OCI-LY7 (cell line): ENCODE measurements at regions not wholly inside any gene's neighbourhood (a gene's known extent, or its start where the extent isn't known, plus 50 kb on each side); places are given as distances from the start of the nearest gene placed in this dataset.

Experiments
- BruUV-seq: library from RNA; stranded (reverse); fragments of 400-500 nt; replicated peaks from 2 replicates; lab custom pipeline; 2021; lab: Mats Ljungman, UMichigan
- CTCF ChIA-PET: fragments of 300-600 bp; sonication (Branson Sonifier 250); formaldehyde crosslinking; loops from one replicate; lab custom pipeline; 2022; ENCODE audit warnings: antibody characterized with exemption; ENCODE audit not compliant: unreplicated experiment; lab: Charles Lee
- POLR2A ChIA-PET: fragments of 300-600 bp; sonication (Branson Sonifier 250); formaldehyde crosslinking; loops from one replicate; lab custom pipeline; 2022; ENCODE audit warnings: antibody characterized with exemption; lab: Charles Lee
- DNase-seq: peaks from one replicate; pipeline ENCODE4 v3.0.0-alpha.2; 2015; ENCODE audit warnings: low spot score
- H2AFZ ChIP-seq: fragments of 200-600 bp; sonication (generic), shearing (Covaris generic); 2 replicates; pipeline ENCODE4 v1.6.1; 2014; ENCODE audit warnings: mild to moderate bottlenecking, antibody characterized with exemption, low read length, moderate library complexity
- H3K27ac ChIP-seq: fragments of 200-600 bp; sonication (generic); 2 replicates; pipeline ENCODE4 v1.5.1; 2014; ENCODE audit warnings: mixed run types, low read depth, mild to moderate bottlenecking, moderate library complexity, low read length, inconsistent platforms; ENCODE audit not compliant: poor library complexity, severe bottlenecking
- H3K36me3 ChIP-seq: fragments of 200-600 bp; sonication (generic); 2 replicates; pipeline ENCODE4 v1.6.1; 2014; ENCODE audit warnings: mild to moderate bottlenecking, antibody characterized with exemption, low read length, moderate library complexity, mixed read lengths; ENCODE audit not compliant: insufficient read depth
- H3K4me1 ChIP-seq: fragments of 200-600 bp; sonication (generic); 2 replicates; pipeline ENCODE4 v1.5.1; 2014; ENCODE audit warnings: mild to moderate bottlenecking, low read length; ENCODE audit not compliant: insufficient read depth, poor library complexity, severe bottlenecking
- H3K4me2 ChIP-seq: fragments of 200-600 bp; sonication (generic); 2 replicates; pipeline ENCODE4 v1.6.1; 2014; ENCODE audit warnings: mild to moderate bottlenecking, low read length
- H3K4me3 ChIP-seq: fragments of 200-600 bp; sonication (generic); 2 replicates; pipeline ENCODE4 v1.5.1; 2014; ENCODE audit warnings: mild to moderate bottlenecking, low read depth, low read length; ENCODE audit not compliant: poor library complexity, severe bottlenecking
- H3K79me2 ChIP-seq: fragments of 200-600 bp; sonication (generic); 2 replicates; pipeline ENCODE4 v1.6.1; 2016; ENCODE audit warnings: low read depth, mild to moderate bottlenecking, low read length, moderate library complexity, mixed read lengths; ENCODE audit not compliant: insufficient read depth
- H3K9me2 ChIP-seq: fragments of 200-600 bp; sonication (generic); 2 replicates; pipeline ENCODE4 v1.6.1; 2016; ENCODE audit warnings: mild to moderate bottlenecking, low read length, mixed read lengths; ENCODE audit not compliant: insufficient read depth
- H3K9me3 ChIP-seq: fragments of 200-600 bp; sonication (generic); 2 replicates; pipeline ENCODE4 v1.6.1; 2014; ENCODE audit warnings: mild to moderate bottlenecking, mixed run types, low read length, mixed read lengths
- H4K20me1 ChIP-seq: fragments of 200-600 bp; sonication (generic); 2 replicates; pipeline ENCODE4 v1.6.1; 2014; ENCODE audit warnings: mild to moderate bottlenecking, antibody characterized with exemption, low read length, moderate library complexity, mixed read lengths; ENCODE audit not compliant: insufficient read depth
- CTCF ChIP-seq: fragments of 200-600 bp; sonication (generic); conservative IDR thresholded peaks from 2 replicates; pipeline ENCODE4 v1.5.1; 2014; ENCODE audit warnings: mild to moderate bottlenecking, antibody characterized with exemption, low read length, moderate library complexity, mixed read lengths
- EZH2phosphoT487 ChIP-seq: fragments of 200-600 bp; sonication (generic); IDR thresholded peaks from 2 replicates; pipeline ENCODE4 v1.6.1; 2018; ENCODE audit warnings: low read depth, borderline replicate concordance, mild to moderate bottlenecking, mixed run types, antibody characterized with exemption, low read length, moderate library complexity, mixed read lengths
- intact Hi-C: fragments of 100-400 bp; cut with micrococcal nuclease; formaldehyde crosslinking; loops from one replicate; pipeline ENCODE4 v1.10.0; 2022; ENCODE audit not compliant: unreplicated experiment

- Histone ChIP-seq H3K36me3 (no peaks in the 10 kb centered on the region), H3K4me3 (no peak overlapping the region), H2AFZ (no peak overlapping the region), H3K27ac (no peak overlapping the region), H3K79me2 (no peaks in the 10 kb centered on the region), H4K20me1 (no peaks in the 10 kb centered on the region), H3K4me2 (no peak overlapping the region), H3K9me3 (no peaks in the 10 kb centered on the region), H3K9me2 (no peaks in the 10 kb centered on the region), H3K4me1 (no peaks in the 10 kb centered on the region)
- no peak for TF ChIP-seq CTCF
- TF ChIP-seq EZH2phosphoT487: no peak
- ChIA-PET CTCF (no interaction called here), POLR2A (interaction anchor here (0.6 kb wide), 1 partner anchor 597 kb away, joined by 4 read pairs; no protein-coding TSS in a partner anchor)
- DNase-seq: no peak
- intact Hi-C loops: no loop called here
- no TSS peak for BruUV-seq
Observed at GRCh38 chr4:54585321-54586000, 72.3 kb upstream of the KIT start.

GRCh38 chr4:54586320-54586955 is 71.3 kb upstream of the KIT start:
- CTCF ChIA-PET: no interaction called here
- BruUV-seq: no TSS peak
- Histone ChIP-seq H3K79me2 (no peaks in the 10 kb centered on the region), H3K4me1 (no peaks in the 10 kb centered on the region), H3K36me3 (no peaks in the 10 kb centered on the region), H3K27ac (no peak overlapping the region), H2AFZ (no peak overlapping the region), H3K9me2 (no peaks in the 10 kb centered on the region), H3K4me2 (no peak overlapping the region), H3K4me3 (no peak overlapping the region), H4K20me1 (no peaks in the 10 kb centered on the region), H3K9me3 (no peaks in the 10 kb centered on the region)
- intact Hi-C loops: no loop called here
- TF ChIP-seq EZH2phosphoT487 (no peak), CTCF (no peak)
- POLR2A ChIA-PET: interaction anchor here (0.6 kb wide), 2 partner anchors 68 to 596 kb away, joined by 3 to 4 read pairs; no protein-coding TSS in a partner anchor
- DNase-seq: no peak
